Prostate gland (tissue), 2 donors: ENCODE measurements at regions not wholly inside any gene's neighbourhood (a gene's known extent, or its start where the extent isn't known, plus 50 kb on each side); places are given as distances from the start of the nearest gene placed in this dataset.

Source experiments
- POLR2A ChIP-seq: fragments of 450-650 bp; IDR thresholded peaks from one replicate; pipeline ENCODE4 v1.6.1; 2016; ENCODE audit warnings: antibody characterized with exemption, mild to moderate bottlenecking
- POLR2AphosphoS5 ChIP-seq: sonication (generic); formaldehyde crosslinking; IDR thresholded peaks from one replicate; pipeline ENCODE4 v1.6.1; 2017; ENCODE audit warnings: antibody characterized with exemption
- TF ChIP-seq, protein P1 (sequence below), 4 experiments: fragments of 200-600 bp in 2 of 4; fragments of 450-650 bp in 2 of 4; sonication (generic) in 2 of 4; IDR thresholded peaks; 1 replicate in 3 of 4; 2 replicates in 1 of 4; pipeline ENCODE4 v1.5.1; 2016 to 2019; ENCODE audit warnings: antibody characterized with exemption in 4 of 4, mild to moderate bottlenecking in 2 of 4, moderate library complexity in 2 of 4

DNA sequence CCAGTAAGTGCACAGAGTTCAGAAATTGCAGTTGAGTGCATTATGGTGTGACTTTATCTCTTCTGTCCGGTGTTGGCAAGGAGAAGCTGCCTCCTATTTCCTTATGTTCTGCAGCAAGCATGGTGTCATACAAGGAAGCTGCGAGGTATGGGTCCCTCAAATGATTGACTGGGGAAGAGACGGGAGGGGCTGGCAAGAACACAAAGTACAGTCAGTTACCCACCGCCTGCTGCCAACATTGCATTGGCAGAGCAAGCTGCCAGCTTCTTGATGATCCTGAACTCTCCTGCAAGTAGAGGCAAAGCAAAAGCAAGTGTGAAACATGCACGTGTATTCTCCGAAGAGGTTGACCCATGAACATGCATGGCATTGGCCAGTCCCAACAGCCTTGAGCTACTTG lies 1013.6 kb downstream of the UQCRFS1 start:
- TF ChIP-seq POLR2AphosphoS5 (peak; percentile 58), POLR2A (no peak)
- TF ChIP-seq, protein P1, sequence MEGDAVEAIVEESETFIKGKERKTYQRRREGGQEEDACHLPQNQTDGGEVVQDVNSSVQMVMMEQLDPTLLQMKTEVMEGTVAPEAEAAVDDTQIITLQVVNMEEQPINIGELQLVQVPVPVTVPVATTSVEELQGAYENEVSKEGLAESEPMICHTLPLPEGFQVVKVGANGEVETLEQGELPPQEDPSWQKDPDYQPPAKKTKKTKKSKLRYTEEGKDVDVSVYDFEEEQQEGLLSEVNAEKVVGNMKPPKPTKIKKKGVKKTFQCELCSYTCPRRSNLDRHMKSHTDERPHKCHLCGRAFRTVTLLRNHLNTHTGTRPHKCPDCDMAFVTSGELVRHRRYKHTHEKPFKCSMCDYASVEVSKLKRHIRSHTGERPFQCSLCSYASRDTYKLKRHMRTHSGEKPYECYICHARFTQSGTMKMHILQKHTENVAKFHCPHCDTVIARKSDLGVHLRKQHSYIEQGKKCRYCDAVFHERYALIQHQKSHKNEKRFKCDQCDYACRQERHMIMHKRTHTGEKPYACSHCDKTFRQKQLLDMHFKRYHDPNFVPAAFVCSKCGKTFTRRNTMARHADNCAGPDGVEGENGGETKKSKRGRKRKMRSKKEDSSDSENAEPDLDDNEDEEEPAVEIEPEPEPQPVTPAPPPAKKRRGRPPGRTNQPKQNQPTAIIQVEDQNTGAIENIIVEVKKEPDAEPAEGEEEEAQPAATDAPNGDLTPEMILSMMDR (IDR thresholded peaks at IDR 0.05), result no peak
